Neural cell (in vitro differentiated cells): ENCODE measurements at regions not wholly inside any gene's neighbourhood (a gene's known extent, or its start where the extent isn't known, plus 50 kb on each side); places are given as distances from the start of the nearest gene placed in this dataset.

ENCODE experiments used
- H2AFZ ChIP-seq: fragments of 200-600, 300-800 bp; sonication (generic), shearing (Covaris generic); 2 replicates; pipeline ENCODE4 v1.6.0; 2014; ENCODE audit warnings: low read depth, mild to moderate bottlenecking, antibody characterized with exemption, low read length, moderate library complexity
- H3F3A ChIP-seq: fragments of 200-600 bp; shearing (Covaris generic); 2 replicates; pipeline ENCODE4 v1.6.1; 2016; ENCODE audit warnings: mild to moderate bottlenecking, moderate library complexity, mixed read lengths, antibody characterized with exemption, low read length; ENCODE audit not compliant: insufficient read depth, poor library complexity, severe bottlenecking
- H3K27ac ChIP-seq: fragments of 200-600, 300-800 bp; sonication (generic), shearing (Covaris generic); 2 replicates; pipeline ENCODE4 v1.5.1; 2014; ENCODE audit warnings: mild to moderate bottlenecking, low read length, moderate library complexity
- H3K27me3 ChIP-seq: fragments of 300-800, 200-600 bp; sonication (generic), shearing (Covaris generic); 2 replicates; pipeline ENCODE4 v1.6.0; 2014; ENCODE audit warnings: mild to moderate bottlenecking, low read depth, low read length, moderate library complexity; ENCODE audit not compliant: insufficient read depth
- H3K36me3 ChIP-seq: fragments of 300-800, 200-600 bp; sonication (generic), shearing (Covaris generic); 2 replicates; pipeline ENCODE4 v1.5.1; 2014; ENCODE audit warnings: mild to moderate bottlenecking, antibody characterized with exemption, low read length, moderate library complexity; ENCODE audit not compliant: insufficient read depth
- H3K4me2 ChIP-seq: fragments of 300-800, 200-600 bp; sonication (generic), shearing (Covaris generic); 2 replicates; pipeline ENCODE4 v1.6.0; 2014; ENCODE audit warnings: mild to moderate bottlenecking, low read length
- H3K4me3 ChIP-seq: fragments of 300-800, 200-600 bp; sonication (generic), shearing (Covaris generic); 2 replicates; pipeline ENCODE4 v1.5.1; 2014; ENCODE audit warnings: mild to moderate bottlenecking, low read length, moderate library complexity
- H3K79me2 ChIP-seq: fragments of 200-600 bp; shearing (Covaris generic); replicated peaks from 2 replicates; pipeline ENCODE4 v1.6.0; 2014; ENCODE audit warnings: mild to moderate bottlenecking, low read length, moderate library complexity; ENCODE audit not compliant: insufficient read depth
- H3K9ac ChIP-seq: fragments of 300-800, 200-600 bp; sonication (generic), shearing (Covaris generic); 2 replicates; pipeline ENCODE4 v1.6.1; 2016; ENCODE audit warnings: mild to moderate bottlenecking, low read length, mixed read lengths
- H3K9me2 ChIP-seq: fragments of 200-600 bp; shearing (Covaris generic); 2 replicates; pipeline ENCODE4 v1.6.1; 2016; ENCODE audit warnings: mild to moderate bottlenecking, low read length, mixed read lengths; ENCODE audit not compliant: insufficient read depth
- H3K9me3 ChIP-seq: fragments of 200-600, 300-800 bp; sonication (generic), shearing (Covaris generic); 2 replicates; pipeline ENCODE4 v1.6.1; 2016; ENCODE audit warnings: mild to moderate bottlenecking, mixed run types, low read length, moderate library complexity, mixed read lengths
- H4K20me1 ChIP-seq: fragments of 200-600 bp; shearing (Covaris generic); 2 replicates; pipeline ENCODE4 v1.6.1; 2016; ENCODE audit warnings: mild to moderate bottlenecking, mixed run types; ENCODE audit not compliant: insufficient read depth
- CTCF ChIP-seq: fragments of 450-650 bp; IDR thresholded peaks from 2 replicates; pipeline ENCODE4 v1.5.1; 2014; ENCODE audit warnings: antibody characterized with exemption, mild to moderate bottlenecking, moderate library complexity; ENCODE audit not compliant: poor library complexity, severe bottlenecking
- EP300 ChIP-seq: fragments of 450-650 bp; conservative IDR thresholded peaks from 2 replicates; pipeline ENCODE4 v1.6.1; 2014; ENCODE audit warnings: antibody characterized with exemption, mild to moderate bottlenecking, moderate library complexity; ENCODE audit not compliant: poor library complexity, severe bottlenecking
- EZH2 ChIP-seq: fragments of 200-600, 300-800 bp; shearing (Covaris generic), sonication (generic); IDR thresholded peaks from 2 replicates; pipeline ENCODE4 v1.6.1; 2014; ENCODE audit warnings: antibody characterized with exemption, low read length, borderline replicate concordance, mild to moderate bottlenecking; ENCODE audit not compliant: insufficient read depth, poor library complexity, severe bottlenecking
- MXI1 ChIP-seq: fragments of 450-650 bp; conservative IDR thresholded peaks from 2 replicates; pipeline ENCODE4 v1.6.1; 2014; ENCODE audit warnings: antibody characterized with exemption, mild to moderate bottlenecking; ENCODE audit not compliant: poor library complexity, severe bottlenecking
- POLR2AphosphoS5 ChIP-seq: IDR thresholded peaks from 2 replicates; pipeline ENCODE4 v1.6.1; 2012
- RAD21 ChIP-seq: fragments of 450-650 bp; conservative IDR thresholded peaks from 2 replicates; pipeline ENCODE4 v1.6.1; 2014; ENCODE audit warnings: antibody characterized with exemption, mild to moderate bottlenecking, moderate library complexity
- REST ChIP-seq: IDR thresholded peaks from 2 replicates; pipeline ENCODE4 v1.6.1; 2012; ENCODE audit warnings: borderline replicate concordance
- SMC3 ChIP-seq: fragments of 450-650 bp; conservative IDR thresholded peaks from 2 replicates; pipeline ENCODE4 v1.6.1; 2014; ENCODE audit warnings: antibody characterized with exemption, mild to moderate bottlenecking, moderate library complexity; ENCODE audit not compliant: poor library complexity
- TAF1 ChIP-seq: IDR thresholded peaks from 2 replicates; pipeline ENCODE4 v1.6.1; 2012; ENCODE audit warnings: low read depth

- no peak overlapping the region for H2AFZ ChIP-seq
- no peaks in the 10 kb centered on the region for H3K36me3 ChIP-seq
- no peak overlapping the region for H3K4me3 ChIP-seq
- H3F3A ChIP-seq, result no peaks in the 10 kb centered on the region
- H3K9ac ChIP-seq, result no peak overlapping the region
- H3K4me2 ChIP-seq, result no peak overlapping the region
- H3K9me3 ChIP-seq, result no peaks in the 10 kb centered on the region
- no peak overlapping the region for H3K27ac ChIP-seq
- H3K27me3 ChIP-seq, result no peaks in the 10 kb centered on the region
- no peaks in the 10 kb centered on the region for H3K9me2 ChIP-seq
- TF ChIP-seq POLR2AphosphoS5 (no peak), CTCF (no peak), TAF1 (no peak), REST (no peak), SMC3 (no peak), EZH2 (no peak), EP300 (no peak), RAD21 (no peak), MXI1 (no peak)
- no peaks in the 10 kb centered on the region for H3K79me2 ChIP-seq
- H4K20me1 ChIP-seq, result no peaks in the 10 kb centered on the region
Measured at GRCh38 chr1:178644308-178645120, 80.5 kb upstream of the RALGPS2 start.

- H3F3A ChIP-seq, result no peaks in the 10 kb centered on the region
- no peaks in the 10 kb centered on the region for H3K9me2 ChIP-seq
- no peaks in the 10 kb centered on the region for H3K36me3 ChIP-seq
- H3K27me3 ChIP-seq, result no peaks in the 10 kb centered on the region
- no peak overlapping the region for H3K9ac ChIP-seq
- H3K4me2 ChIP-seq, result no peak overlapping the region
- TF ChIP-seq MXI1, result no peak
- TF ChIP-seq REST, result no peak
- TF ChIP-seq EZH2, result no peak
- TF ChIP-seq CTCF, result no peak
- no peak overlapping the region for H3K4me3 ChIP-seq
- no peaks in the 10 kb centered on the region for H3K9me3 ChIP-seq
- no peaks in the 10 kb centered on the region for H3K79me2 ChIP-seq
- no peak overlapping the region for H2AFZ ChIP-seq
- H4K20me1 ChIP-seq, result no peaks in the 10 kb centered on the region
- no peak overlapping the region for H3K27ac ChIP-seq
Measured at GRCh38 chr1:178645157-178645807, 79.8 kb upstream of the RALGPS2 start.
